GM18907 (cell line): ENCODE measurements at regions not wholly inside any gene's neighbourhood (a gene's known extent, or its start where the extent isn't known, plus 50 kb on each side); places are given as distances from the start of the nearest gene placed in this dataset.
"Not testable (repeated sequence)": the region's sequence is repeated elsewhere in the genome, so short reads cannot be mapped to it uniquely, and the experiment has no call there.

Experiments
- ATAC-seq: cut with Tn5 transposase; IDR thresholded peaks from one replicate; pipeline ENCODE4 v1.9.1; 2021; ENCODE audit warnings: mild to moderate bottlenecking, moderate library complexity; ENCODE audit not compliant: unreplicated experiment

DNA sequence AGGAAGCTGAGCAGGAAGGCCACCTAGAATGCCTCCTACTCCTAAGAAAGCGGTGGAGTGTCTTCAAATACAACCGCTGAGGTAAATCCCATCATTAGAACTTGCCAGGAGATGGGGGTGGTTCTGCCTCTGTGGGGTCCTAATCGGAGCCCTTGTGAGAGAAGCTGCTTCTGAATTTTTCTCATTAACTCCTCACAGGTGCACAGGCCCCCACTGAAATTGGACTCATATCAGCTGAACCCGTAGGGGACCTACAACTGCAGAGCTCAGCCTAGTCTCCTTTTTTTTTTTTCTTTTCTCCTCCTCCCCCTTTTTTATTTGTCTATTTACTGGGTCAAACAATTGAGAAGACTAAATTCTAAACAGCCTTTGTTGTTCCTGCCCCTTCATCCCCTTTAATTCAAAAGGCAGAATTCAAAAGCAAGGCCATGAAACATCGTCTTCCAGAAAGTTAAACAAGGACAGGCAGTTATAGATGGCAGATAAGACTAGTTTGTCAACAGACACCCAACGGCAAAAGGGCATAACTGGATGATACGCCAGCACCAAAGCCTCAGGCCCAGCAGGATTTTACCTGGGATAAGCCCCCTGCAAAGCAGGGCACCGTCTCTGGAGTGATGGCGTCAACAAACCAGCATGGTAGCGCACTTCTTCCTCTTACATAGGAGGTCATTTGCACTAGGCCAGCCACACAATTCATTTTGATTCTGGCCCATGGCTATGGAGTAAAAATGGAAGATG, 213.7 kb upstream of the HES1 start:
- no peak for ATAC-seq

DNA sequence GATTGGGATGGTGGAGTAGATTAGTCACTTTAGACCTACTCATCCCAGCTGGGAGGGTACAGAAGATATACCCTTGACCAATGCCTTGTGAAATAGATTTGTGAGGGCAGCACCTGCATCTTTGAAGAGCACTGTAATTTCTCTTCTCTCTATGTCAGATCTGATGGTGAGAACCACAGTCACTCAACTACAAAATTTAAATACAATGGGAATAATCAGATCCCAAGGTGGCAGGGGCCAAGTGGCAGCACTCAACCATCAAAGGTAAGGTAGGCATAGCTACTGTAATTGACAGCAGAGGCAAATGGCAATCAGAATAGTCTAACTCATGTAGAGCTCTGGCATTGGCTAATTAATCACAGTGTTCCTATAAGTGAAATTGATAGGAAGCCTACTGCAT, 212.0 kb upstream of the HES1 start:
- ATAC-seq = not testable (repeated sequence)

DNA sequence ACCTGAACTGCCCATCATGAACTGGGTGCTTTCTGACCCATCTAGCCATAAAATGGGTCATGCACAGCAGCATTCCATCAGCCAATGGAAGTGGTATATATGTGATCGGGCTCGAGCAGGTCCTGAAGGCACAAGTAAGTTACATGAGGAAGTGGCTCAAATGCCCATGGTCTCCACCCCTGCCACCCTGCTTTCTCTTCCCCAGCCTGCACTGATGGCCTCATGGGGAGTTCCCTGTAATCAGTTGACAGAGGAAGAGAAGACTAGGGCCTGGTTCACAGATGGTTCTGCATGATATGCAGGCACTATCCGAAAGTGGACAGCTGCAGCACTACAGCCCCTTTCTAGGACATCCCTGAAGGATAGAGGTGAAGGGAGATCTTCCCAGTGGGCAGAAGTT, 209.9 kb upstream of the HES1 start:
- ATAC-seq = not testable (repeated sequence)

DNA sequence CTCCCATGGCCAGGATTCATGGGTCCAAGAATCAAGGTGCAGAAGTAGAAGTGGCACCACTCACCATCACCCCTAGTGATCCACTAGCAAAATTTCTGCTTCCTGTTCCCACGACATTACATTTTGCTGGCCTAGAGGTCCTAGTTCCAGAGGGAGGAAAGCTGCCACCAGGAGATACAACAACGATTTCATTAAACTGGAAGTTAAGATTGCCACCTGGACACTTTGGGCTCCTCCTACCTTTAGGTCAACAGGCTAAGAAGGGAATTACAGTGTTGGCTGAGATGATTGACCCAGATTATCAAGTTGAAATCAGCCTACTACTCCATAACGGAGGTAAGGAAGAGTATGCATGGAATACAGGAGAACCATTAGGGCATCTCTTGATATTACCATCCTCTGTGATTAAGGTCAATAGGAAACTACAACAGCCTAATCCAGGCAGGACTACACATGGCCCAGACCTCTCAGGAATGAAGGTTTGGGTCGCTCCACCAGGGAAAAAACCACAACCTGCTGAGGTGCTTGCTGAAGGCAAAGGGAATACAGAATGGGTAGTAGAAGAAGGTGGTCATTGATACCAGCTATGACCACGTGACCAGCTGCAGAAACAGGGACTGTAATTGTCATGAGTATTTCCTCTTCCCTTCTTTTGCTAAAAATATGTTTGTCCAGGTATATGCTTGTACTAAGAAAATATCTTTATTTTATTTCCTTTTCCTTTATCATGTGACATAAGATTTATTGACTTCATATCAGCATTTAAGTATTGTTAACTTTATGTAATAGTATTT, 208.3 kb upstream of the HES1 start:
- not testable (repeated sequence) for ATAC-seq

DNA sequence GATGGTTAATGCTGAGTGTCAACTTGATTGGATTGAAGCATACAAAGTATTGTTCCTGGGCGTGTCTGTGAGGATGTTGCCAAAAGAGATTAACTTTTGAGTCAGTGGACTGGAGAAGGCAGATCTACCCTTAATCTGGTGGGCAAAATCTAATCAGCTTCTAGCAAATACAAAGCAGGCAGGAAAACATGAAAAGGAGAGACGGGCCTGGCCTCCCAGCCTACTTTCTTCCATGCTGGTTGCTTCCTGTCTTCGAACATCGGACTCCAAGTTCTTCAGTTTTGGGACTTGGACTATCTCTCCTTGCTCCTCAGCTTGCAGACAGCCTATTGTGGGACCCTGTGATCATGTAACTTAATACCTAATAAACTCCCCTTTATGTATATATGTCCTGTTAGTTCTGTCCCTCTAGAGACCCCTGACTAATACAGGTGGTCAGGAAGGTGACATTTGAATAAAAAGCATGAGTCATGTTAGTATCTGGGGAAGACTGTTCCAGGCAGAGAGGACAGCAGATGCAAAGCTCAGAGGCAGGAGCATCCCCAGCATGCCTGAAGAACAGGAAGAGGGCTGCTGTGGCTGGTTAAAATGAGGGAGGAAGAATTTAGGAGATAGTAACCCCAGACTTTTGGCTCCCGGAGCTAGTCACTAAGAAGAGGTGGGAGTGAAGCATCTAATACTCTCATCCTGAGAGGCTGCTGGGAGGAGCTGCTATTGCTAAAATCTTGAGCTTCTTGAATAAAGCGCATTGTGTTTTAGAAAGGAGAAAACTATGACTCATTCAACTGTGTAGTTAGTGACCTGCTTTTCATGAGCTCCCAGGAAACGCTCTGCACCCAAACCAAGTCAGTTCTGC, 207.4 kb upstream of the HES1 start:
- no peak for ATAC-seq

DNA sequence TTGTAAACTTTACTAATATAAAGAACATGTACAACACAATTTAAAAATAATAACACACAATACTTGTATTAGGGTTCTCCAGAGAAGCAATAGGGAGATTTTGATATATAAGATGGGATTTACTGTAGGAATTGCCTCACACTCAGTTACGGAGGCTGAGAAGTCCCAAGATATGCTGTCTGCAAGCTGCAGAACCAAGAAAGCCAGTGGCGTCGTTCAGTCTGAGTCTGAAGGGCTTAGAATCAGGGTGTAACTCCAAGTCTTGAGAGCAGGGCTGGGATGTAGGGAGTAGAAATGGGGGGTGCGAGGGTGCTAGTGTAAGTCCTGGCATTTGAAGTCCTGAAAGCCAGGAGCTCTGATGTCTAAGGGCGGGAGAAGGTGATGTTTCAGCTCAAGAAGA, 206.6 kb upstream of the HES1 start:
- ATAC-seq = no peak

DNA sequence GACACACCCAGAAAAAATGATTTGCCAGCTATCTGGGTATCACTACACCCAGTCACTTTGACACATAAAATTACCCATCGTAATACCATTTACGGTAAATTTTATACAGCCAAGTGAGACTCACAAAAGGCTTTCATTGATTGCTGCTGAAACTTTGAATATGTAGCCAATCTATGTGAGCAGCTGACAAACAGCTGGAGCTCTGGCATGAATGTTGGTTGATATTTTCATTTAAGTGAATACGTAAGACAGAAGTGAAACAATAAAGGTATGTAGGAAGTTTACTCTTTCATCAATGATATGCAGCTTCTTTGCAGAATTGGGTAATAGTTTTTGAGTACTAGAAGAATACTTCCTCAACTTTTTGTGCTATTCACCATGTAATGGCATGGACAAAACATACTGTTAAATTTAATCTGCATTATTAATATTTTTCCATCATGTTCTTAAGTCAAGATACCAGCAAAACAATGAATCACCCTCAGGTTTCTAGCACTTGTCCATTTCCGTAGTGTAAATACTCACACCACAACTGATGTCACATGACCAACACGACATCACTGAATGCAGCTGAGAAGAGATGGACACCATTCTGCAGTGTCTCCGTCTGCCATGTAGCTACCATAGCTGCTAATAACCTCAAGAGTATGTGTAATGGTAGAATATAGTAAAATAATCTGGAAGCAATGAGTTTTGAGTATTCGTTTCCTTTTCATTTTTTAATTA, 205.9 kb upstream of the HES1 start:
- no peak for ATAC-seq

DNA sequence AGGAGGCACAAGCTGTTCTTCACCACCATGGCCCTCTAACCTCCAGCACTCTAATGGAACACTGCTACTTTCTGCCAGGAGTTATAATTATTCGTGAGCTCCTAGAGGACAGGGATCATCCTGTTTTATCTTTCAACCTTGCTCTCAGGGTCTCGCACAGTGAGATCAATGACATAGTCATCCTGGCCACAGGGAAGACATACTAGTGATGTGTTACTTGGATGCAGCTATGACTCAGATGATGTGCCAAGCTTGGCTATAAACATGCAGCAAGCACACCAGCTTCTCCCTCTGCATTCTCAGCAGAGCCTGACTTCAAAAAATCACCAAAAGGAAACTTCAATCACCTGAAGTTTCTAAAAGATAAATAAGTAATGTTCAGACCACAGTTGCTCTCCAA, 203.8 kb upstream of the HES1 start:
- ATAC-seq = no peak

DNA sequence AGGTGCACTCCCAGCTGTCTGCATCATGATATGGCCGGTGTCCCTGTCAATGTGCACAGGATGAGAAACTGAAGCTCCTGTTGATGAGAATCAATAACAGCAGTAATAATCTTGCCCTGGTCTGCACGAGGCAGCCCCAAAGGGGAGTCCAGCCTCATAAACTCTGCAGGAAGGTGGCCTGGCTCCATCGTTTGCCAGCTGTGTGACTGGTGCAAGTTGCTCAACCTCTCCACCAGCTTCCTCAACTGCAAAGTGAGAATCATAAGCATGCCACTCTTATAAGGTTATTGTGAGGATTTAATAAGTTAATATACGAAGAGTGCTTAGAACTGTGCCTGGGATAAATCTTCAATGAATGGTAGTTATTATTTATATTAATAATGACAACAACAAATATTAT, 203.4 kb upstream of the HES1 start:
- no peak for ATAC-seq

DNA sequence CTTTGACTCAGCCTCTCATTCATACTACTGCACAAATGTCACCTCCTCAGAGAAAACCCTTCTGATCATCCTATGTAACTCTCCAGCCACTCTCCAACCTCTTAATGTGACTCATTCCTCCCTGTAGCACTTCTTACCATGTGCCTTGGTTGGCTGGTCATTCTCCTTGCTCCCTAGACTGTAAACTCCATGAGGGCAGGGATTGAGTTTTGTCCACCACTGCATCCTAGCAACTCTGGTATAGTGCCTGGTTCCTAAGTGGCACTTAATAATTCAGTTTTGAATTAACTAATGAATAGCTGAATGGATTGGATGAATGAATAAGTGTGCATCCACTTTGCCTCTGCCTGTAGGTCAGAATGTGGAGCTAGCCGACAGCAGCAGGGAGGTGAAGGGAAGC, 202.5 kb upstream of the HES1 start:
- ATAC-seq = no peak

DNA sequence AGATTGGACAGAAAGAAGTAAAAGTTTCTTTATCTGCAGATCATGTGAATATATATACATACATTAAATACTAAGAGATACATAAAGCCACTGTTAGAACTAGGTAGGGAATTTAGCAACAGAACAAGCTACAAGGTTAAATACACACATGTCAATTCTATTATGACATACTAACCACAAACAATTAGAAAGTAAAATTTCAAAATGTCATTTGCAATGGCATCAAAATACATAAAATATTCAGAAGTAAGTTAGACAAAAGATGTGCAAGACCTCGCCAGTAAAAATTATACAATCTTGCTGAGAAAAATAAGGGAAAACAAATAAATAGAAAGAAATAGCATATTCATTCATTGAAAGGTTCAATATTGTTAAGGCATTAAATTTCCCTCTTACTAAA, 200.0 kb upstream of the HES1 start:
- ATAC-seq = no peak

DNA sequence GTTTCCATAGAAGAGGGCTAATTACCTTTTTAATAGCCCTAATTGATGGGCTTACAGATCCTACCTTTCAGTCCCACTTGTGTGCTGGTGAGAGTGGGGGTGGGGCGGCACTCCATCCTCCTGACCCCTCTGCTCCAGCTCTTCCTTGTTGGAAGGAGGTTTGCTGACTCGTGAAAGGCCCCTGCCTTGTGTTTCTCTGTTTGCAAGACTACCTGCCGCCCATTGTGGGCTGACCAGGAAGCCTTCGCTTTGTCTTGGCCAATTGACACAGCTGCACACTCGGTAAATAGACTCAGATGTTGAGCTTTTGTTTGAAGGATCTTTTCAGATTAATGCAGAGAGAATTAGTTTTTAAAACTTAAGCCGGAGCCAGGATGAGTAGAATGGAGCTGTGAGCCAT, 197.3 kb upstream of the HES1 start:
- ATAC-seq = no peak

DNA sequence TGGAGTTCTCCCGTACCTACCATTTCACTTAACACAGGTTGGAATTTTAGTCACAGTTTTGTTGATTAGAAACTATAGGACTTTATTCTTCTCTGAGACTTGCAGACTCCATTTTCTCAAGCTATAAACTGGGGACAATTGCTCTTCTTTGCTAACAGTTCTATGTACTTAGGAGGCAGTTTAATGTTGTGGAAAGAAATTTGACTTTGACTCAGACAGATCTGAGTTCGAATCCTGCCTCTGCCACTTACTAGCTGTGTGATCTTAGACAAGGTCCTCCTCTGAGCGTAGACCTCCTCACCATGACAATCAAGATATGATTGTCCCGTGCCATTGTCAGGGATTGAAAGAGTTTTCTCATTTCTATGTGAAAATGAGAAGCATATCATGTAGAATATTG, 196.4 kb upstream of the HES1 start:
- ATAC-seq = no peak

DNA sequence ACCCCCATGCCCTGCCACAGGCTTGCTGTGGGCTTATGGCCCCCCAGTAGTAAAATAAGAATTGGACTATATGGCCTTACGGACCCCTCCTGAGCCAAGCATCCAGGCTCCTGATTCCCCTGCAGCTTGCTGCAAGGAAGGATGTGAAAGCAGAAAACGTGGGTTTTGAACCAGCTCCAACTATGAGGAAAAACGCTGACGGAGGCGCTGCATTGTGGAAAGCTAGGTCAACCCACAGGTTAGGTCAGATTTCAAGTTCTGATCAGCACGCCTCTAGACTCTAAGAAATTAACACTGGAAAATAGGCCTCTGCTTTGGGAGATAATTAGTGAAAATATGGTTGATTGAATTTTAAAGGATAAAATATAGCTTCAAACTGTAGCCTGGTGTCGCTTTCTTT, 195.4 kb upstream of the HES1 start:
- no peak for ATAC-seq

DNA sequence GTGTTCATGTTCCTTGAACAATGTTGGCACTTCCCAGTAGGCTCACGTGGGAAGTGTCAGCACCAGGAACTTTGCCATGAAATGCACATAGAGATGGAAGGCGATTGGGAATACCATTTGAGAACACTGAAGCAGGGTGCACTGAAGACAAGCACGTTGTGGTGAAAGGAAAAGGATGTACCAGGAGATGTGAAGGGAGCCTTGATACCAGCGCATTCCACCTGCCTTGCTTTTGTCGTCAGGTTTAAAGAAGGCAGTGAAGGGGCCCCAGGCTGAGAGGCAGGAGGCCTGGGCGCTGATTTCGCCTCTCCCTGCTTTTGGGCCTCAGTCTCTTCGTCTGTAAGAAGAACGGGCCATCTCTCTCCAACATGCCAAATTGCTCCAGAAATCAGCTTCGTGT, 194.5 kb upstream of the HES1 start:
- ATAC-seq = no peak

DNA sequence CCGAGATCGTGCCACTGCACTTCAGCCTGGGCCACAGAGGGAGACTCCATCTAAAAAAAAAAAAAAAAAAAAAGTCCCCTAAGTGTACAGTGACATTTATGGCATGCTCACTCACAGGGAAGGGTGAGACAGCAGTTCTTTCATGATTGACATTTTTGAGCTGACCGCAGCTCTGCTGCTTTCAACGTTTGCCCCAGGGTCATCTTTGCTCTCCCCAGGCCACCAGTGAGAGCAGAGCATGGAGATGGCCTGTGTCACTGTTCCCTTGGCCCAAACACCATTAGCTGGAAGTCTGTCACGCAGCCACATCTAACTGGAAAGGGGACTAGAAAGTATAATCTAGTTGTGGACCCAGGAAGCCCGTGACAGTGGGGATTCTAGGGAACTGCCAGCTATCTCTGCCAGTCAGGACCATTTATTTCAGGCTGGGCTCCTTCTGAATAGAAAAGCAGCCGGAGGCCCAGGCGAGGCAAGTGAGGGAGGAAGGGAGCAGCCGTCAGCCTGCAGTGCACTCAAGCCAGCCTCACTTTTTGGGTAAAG, 193.4 kb upstream of the HES1 start:
- ATAC-seq = no peak

DNA sequence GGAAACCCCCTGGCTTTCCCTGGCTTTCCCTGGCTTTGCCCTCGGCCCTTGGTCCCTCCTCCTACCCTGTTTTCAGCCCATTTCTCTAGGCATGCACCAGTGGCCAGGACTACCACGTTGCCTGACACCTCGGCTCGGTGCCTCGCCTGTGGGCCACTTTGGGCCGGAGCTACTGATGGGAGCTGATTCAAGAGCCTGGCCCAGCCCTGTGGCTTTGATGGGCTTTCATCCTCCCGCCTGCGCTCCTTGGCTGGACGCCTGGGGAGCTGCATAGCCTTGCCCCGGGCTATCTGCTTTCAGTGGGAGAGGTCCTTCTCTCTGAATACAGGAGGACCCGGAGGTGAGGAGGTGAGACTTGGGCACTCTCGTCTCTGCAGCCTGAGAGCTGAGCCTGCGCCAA, 192.7 kb upstream of the HES1 start:
- ATAC-seq = no peak

DNA sequence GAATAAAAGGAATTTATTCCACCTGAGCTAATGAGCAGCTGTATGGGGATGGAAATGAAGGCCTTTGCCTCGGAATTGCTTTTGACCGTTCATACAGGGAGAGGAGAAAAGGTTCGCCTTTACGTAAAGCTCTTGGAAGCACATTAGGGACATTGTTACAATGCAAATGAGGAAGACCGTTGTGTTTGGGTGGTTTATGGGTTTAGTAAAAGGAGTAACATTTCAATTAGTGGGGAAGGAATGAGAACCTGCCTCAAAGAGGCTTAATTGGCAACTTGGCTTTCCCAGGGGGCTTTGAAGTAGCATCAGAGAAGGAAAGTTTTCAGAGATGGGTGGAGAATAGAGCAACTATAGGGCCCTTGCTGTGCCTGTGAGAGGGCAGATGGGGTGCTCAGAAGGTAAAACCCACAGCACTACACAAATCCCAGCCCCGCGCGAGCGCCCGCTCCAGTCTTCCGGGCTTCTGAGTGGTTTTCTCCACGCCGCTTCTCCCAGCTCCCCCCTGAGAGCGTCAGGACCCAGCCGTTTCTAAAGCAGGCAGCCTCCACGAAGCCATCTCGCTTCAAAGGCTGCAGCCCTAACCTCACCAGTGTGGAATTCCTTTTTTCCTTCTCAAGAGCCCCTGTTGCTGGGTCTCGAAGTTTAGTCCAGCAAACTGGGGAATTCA, 192.0 kb upstream of the HES1 start:
- ATAC-seq = no peak

DNA sequence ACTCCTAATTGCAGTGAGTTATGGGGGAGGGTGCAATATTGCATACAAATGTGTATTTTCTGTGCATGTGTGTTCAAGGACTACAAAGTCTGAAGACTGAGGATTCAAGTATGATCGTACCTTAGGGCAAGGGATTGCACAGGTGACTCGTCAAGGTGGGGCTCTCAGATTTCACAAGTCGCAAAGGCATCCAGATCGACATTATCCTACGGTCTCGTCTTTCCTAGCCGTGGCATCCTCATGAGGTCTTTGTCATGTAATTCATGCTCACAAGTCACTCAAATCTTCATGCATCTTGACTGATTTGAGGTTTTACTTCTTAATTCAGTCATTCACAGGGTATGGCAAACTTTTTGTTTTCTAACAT, 191.4 kb upstream of the HES1 start:
- no peak for ATAC-seq

DNA sequence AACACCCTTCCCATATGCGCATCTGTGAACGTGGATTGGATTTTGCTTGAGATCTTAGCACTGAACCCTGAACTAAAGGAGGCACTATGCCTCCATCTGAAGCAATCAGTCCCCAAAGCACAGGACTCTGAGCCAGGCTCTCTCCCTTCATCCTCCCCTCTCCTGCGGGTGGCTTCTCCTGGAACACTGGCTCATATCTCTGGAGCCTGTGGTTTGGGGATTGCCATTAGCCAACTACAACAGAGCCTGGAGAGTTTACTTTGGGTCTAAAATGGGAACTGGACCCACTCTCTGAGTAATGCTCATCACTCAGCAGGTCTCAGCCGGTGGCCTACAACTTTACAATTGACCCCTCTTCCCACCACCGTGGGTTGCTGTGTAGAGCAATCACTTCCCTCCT, 190.8 kb upstream of the HES1 start:
- ATAC-seq = no peak
